Pancreas (tissue), 10 donors: ENCODE measurements at regions not wholly inside any gene's neighbourhood (a gene's known extent, or its start where the extent isn't known, plus 50 kb on each side); places are given as distances from the start of the nearest gene placed in this dataset.

ENCODE experiments used
- ATAC-seq, 4 donors: fragments of 200-7000 bp; cut with Tn5 transposase; one replicate each; pipeline versions ENCODE4 v1.8.0 to v1.9.1; 2020; ENCODE audit warnings: mild to moderate bottlenecking in 4 of 4, moderate library complexity in 4 of 4
- DNase-seq, 6 donors: peaks; one replicate each; pipeline ENCODE4 v3.0.0-alpha.2; 2020
- FAIRE-seq: peaks from 2 replicates; lab custom pipeline; 2012; peaks lifted over from hg19 to GRCh38; lab: Jason Lieb, UNC
- H3K27ac ChIP-seq, 4 donors: fragments of 200-600 bp; sonication (generic); 1 replicate in 3 of 4; 2 replicates in 1 of 4; pipeline versions ENCODE4 v1.5.0 to v1.8.0; 2020
- H3K27me3 ChIP-seq, 4 donors: fragments of 200-600 bp; one replicate each; pipeline ENCODE4 v1.8.0; 2021
- H3K36me3 ChIP-seq, 3 donors: fragments of 200-600 bp; sonication (generic) in 1 of 3; one replicate each; pipeline versions ENCODE4 v1.5.0 to v1.8.0; 2020 to 2021
- H3K4me1 ChIP-seq, 3 donors: fragments of 200-600 bp; one replicate each; pipeline ENCODE4 v1.8.0; 2021
- H3K4me3 ChIP-seq, 4 donors: fragments of 200-600 bp; sonication (generic) in 2 of 4; one replicate each; pipeline versions ENCODE4 v1.5.0 to v1.8.0; 2020 to 2021
- H3K9me3 ChIP-seq, 4 donors: fragments of 200-600 bp; one replicate each; pipeline ENCODE4 v1.8.0; 2021
- WGBS, 2 donors: extraction: QIAGEN DNeasy Blood & Tissue Kit; methylation state at CpG; one replicate each; pipeline ENCODE4 v1.1.7; 2013; 5-methylcytosine and 5-hydroxymethylcytosine counted together
- intact Hi-C, 3 donors: fragments of 100-400 bp; cut with DNase I; formaldehyde crosslinking; loops; one replicate each; pipeline versions ENCODE4 v1.11.1 to v1.14.2; 2022
- TF ChIP-seq, protein P1 (sequence below), 4 donors: fragments of 200-600 bp; sonication (generic) in 3 of 4; IDR thresholded peaks; one replicate each; pipeline versions ENCODE4 v1.5.0 to v1.8.0; 2021; ENCODE audit warnings: antibody characterized with exemption in 4 of 4
- donor health status: healthy with polysubstance abuse.
- donor health status: DM: no; HTN: no; CAD: no; lungs with moderate emphysema.
- donor health status: DM: no; HTN: no; CAD: no.
- donor health status: control.
- donor health status: control.
- donor health status: Bipolar disorder and iron deficiency.
- donor health status: DM: yes; HTN: yes; CAD: no.
- donor health status: DM: no; HTN: no; CAD: no.
- donor health status: DM: no; HTN: no; CAD: no.
- donor health status: DM: yes; HTN: yes; CAD: no.

DNA sequence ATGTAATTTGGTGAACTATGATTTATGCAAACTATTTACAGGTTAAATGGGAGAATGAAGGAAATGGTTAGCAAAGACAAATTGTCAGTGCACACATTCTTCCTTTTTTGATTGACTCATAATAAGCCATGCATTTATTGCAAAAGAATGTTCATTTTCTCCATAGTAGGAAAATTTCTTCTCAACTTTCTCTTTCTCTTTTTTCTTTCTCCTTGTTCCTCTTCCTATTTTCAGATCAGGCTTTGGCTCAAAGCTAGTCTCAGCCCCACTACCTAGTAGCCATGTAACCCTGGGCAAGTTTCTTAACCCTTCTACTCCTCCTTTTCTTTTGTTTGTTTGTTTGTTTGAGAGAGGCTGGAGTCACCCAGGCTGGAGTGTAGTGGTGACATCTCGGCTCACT, 156.6 kb downstream of the PIK3R1 start:
- ATAC-seq (no peak), FAIRE-seq (no peak), DNase-seq (no peak)
- no peaks in the 10 kb centered on the region for H3K9me3 ChIP-seq
- whole genome bisulfite sequencing, 2 donors = 92 to 95% methylated on average over 1 of the region's 1 CpG
- no peak overlapping the region for H3K4me3 ChIP-seq
- TF ChIP-seq, protein P1, sequence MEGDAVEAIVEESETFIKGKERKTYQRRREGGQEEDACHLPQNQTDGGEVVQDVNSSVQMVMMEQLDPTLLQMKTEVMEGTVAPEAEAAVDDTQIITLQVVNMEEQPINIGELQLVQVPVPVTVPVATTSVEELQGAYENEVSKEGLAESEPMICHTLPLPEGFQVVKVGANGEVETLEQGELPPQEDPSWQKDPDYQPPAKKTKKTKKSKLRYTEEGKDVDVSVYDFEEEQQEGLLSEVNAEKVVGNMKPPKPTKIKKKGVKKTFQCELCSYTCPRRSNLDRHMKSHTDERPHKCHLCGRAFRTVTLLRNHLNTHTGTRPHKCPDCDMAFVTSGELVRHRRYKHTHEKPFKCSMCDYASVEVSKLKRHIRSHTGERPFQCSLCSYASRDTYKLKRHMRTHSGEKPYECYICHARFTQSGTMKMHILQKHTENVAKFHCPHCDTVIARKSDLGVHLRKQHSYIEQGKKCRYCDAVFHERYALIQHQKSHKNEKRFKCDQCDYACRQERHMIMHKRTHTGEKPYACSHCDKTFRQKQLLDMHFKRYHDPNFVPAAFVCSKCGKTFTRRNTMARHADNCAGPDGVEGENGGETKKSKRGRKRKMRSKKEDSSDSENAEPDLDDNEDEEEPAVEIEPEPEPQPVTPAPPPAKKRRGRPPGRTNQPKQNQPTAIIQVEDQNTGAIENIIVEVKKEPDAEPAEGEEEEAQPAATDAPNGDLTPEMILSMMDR (IDR thresholded peaks at IDR 0.05) = no peak
- no peaks in the 10 kb centered on the region for H3K27me3 ChIP-seq
- intact Hi-C loops = no loop called here
- H3K4me1 ChIP-seq = peaks cover 0 to 16% (median 0%) of the 10 kb centered on the region in 3 donors
- no peaks in the 10 kb centered on the region for H3K36me3 ChIP-seq
- no peak overlapping the region for H3K27ac ChIP-seq

DNA sequence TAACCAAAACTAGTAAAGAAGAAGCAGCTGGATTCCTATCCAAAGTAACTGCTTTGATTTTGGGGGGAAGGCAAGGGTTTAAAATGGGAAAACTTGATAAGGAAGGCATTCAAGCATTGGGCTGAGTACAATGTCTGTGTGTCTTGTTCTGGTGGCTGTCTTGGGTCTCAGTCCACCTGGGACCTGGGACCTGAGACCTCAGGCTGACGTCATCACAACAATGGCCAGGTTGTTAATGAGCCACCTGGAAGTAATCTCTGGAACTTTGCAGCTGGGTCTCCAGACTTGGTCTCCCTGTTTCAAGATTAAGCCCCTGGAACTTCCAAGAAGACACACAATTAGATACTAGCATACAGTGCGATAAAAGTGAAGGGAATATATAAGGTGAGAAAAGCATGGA, 157.5 kb downstream of the PIK3R1 start:
- peaks cover 0 to 16% (median 0%) of the 10 kb centered on the region in 3 donors for H3K4me1 ChIP-seq
- H3K9me3 ChIP-seq = no peaks in the 10 kb centered on the region
- intact Hi-C loops = no loop called here
- no peaks in the 10 kb centered on the region for H3K36me3 ChIP-seq
- TF ChIP-seq, protein P1 (IDR thresholded peaks at IDR 0.05) = no peak
- H3K27me3 ChIP-seq = no peaks in the 10 kb centered on the region
- H3K4me3 ChIP-seq = no peak overlapping the region
- H3K27ac ChIP-seq = no peak overlapping the region
- ATAC-seq (no peak), DNase-seq (no peak), FAIRE-seq (no peak)
- 91 to 93% methylated on average over 2 of the region's 2 CpGs for WGBS, 2 donors

DNA sequence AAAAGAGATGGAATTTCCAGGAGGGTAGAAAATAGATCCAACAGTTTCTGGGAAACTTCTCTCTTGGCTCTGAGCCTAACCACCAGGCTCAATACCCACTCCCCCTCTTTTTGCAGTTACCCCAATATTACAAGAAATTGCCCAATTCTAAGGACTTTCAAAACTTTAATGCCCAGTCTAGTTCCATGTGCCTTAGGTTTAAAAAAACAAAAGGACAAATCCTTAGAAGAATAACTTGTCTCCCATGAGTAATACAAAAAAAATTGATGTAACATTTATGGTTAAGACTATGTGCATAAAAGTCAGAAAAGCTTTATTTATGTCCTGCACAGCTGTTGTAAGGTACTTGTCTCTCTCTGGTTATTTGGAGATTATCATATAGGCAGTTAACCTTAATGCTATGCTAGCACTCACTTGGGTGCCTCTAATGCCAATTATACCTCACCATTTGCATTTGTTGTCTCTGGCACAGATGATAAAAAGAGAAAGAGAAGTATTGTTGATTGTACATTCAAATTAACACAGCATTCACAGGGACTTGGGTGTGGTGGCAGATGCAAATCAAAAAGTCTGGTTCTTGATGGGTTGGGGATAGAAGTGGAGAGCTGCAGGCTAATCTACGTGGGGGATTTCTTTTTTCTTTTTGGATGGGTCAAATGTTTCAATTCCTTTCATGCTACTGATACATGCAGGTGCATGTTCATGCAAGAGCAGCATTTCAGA, 159.4 kb downstream of the PIK3R1 start:
- no peaks in the 10 kb centered on the region for H3K36me3 ChIP-seq
- H3K9me3 ChIP-seq = no peaks in the 10 kb centered on the region
- no peak for ATAC-seq
- no peak overlapping the region for H3K27ac ChIP-seq
- peaks cover 0 to 12% (median 0%) of the 10 kb centered on the region in 3 donors for H3K4me1 ChIP-seq
- 83 to 92% methylated on average over 1 of the region's 1 CpG for WGBS, 2 donors
- no peak for DNase-seq
- no peaks in the 10 kb centered on the region for H3K27me3 ChIP-seq
- intact Hi-C loops = no loop called here
- TF ChIP-seq, protein P1 (IDR thresholded peaks at IDR 0.05) = no peak
- no peak overlapping the region for H3K4me3 ChIP-seq
- no peak for FAIRE-seq

DNA sequence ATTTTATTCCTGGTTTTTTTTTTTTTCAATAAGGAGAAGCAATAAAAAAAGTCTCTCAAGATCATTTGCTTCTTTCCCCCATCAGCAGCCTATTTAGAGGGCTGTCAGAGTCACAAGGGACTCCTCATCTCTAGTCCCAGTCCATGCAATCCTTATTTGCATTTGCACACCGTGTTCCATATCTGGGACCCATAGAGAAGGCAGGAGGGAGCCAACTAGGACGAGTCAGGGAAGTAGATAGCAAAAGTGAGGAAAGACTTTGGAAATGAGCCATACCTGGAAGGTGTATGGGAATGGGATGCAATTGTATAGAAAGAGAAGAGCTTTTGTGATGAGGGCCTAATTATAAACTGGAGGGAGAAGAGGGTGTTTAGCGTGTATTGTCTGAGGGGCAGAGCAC, 160.0 kb downstream of the PIK3R1 start:
- Histone ChIP-seq H3K9me3 (no peaks in the 10 kb centered on the region), H3K4me1 (peaks cover 0 to 12% (median 0%) of the 10 kb centered on the region in 3 donors), H3K27me3 (no peaks in the 10 kb centered on the region), H3K27ac (no peak overlapping the region), H3K4me3 (no peak overlapping the region), H3K36me3 (no peaks in the 10 kb centered on the region)
- FAIRE-seq = no peak
- WGBS, 2 donors = 62 to 65% methylated on average over 3 of the region's 3 CpGs
- intact Hi-C loops = no loop called here
- ATAC-seq = no peak
- TF ChIP-seq, protein P1 (IDR thresholded peaks at IDR 0.05) = no peak
- no peak for DNase-seq

DNA sequence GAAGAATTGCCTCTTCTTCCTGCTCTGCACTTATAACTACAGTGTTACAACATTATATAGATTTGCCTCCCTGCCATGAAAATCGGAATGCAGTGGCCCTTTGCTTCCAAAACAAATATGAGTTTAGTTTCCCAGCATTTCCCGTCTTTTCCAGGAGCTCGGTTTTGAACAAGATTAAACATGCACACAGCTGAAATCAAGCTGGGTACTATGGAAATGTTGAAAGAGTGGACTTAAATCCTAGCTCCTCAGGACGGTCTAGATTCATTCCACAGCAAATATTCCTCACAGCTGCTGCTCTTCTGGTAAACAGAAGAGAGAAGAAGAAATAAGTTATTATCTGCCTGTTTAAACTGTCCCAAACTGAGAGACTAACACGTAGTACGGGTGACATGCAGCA, 161.4 kb downstream of the PIK3R1 start:
- no peaks in the 10 kb centered on the region for H3K36me3 ChIP-seq
- DNase-seq (no peak), FAIRE-seq (no peak), ATAC-seq (peak in 2 of 4 donors; percentile 9 to 29)
- peaks cover 0 to 12% (median 0%) of the 10 kb centered on the region in 3 donors for H3K4me1 ChIP-seq
- 26 to 28% methylated on average over 6 of the region's 6 CpGs for WGBS, 2 donors
- H3K27ac ChIP-seq = no peak overlapping the region
- H3K4me3 ChIP-seq = no peak overlapping the region
- no peaks in the 10 kb centered on the region for H3K9me3 ChIP-seq
- intact Hi-C loops = no loop called here
- TF ChIP-seq, protein P1 (IDR thresholded peaks at IDR 0.05) = no peak
- no peaks in the 10 kb centered on the region for H3K27me3 ChIP-seq
